Adrenal gland (tissue), 5 donors: ENCODE measurements at regions not wholly inside any gene's neighbourhood (a gene's known extent, or its start where the extent isn't known, plus 50 kb on each side); places are given as distances from the start of the nearest gene placed in this dataset.

Experiments
- POLR2A ChIP-seq, 2 donors: fragments of 450-650 bp; IDR thresholded peaks; one replicate each; pipeline ENCODE4 v1.6.1; 2017; ENCODE audit warnings: antibody characterized with exemption in 2 of 2, mild to moderate bottlenecking in 2 of 2, moderate library complexity in 1 of 2
- TF ChIP-seq, protein P1 (sequence below), 6 experiments: fragments of 450-650 bp in 4 of 6; fragments of 200-600 bp in 2 of 6; sonication (generic) in 1 of 6; IDR thresholded peaks; 1 replicate in 5 of 6; 2 replicates in 1 of 6; pipeline versions ENCODE4 v1.5.1 to v1.8.0; 2016 to 2021; ENCODE audit warnings: antibody characterized with exemption in 6 of 6, mild to moderate bottlenecking in 2 of 6, moderate library complexity in 1 of 6
- donor health status: DM: no; HTN: no; CAD: no.

DNA sequence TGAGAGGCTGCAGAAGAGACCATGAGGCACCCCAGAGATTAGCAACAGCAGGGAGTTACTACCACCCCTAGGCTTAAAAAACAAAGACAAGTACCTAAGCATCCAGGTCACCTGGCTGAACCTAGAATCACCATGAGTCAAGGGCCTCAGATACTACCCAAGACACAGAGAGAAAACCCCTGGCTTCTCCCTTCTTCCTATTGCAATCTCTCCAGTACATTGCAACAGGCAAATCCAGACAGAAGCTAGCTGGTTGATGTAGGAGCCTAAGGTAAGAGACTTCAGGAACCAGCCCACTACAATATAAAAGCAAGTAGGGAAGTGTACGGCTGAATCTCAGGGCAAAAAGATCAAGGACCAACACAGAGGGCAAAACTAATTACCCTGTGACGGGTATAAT, 367.2 kb downstream of the PLPP3 start:
- TF ChIP-seq, protein P1, sequence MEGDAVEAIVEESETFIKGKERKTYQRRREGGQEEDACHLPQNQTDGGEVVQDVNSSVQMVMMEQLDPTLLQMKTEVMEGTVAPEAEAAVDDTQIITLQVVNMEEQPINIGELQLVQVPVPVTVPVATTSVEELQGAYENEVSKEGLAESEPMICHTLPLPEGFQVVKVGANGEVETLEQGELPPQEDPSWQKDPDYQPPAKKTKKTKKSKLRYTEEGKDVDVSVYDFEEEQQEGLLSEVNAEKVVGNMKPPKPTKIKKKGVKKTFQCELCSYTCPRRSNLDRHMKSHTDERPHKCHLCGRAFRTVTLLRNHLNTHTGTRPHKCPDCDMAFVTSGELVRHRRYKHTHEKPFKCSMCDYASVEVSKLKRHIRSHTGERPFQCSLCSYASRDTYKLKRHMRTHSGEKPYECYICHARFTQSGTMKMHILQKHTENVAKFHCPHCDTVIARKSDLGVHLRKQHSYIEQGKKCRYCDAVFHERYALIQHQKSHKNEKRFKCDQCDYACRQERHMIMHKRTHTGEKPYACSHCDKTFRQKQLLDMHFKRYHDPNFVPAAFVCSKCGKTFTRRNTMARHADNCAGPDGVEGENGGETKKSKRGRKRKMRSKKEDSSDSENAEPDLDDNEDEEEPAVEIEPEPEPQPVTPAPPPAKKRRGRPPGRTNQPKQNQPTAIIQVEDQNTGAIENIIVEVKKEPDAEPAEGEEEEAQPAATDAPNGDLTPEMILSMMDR (IDR thresholded peaks at IDR 0.05), result no peak
- no peak for TF ChIP-seq POLR2A (IDR thresholded peaks at IDR 0.05)
